HEK293 (cell line): ENCODE measurements at regions not wholly inside any gene's neighbourhood (a gene's known extent, or its start where the extent isn't known, plus 50 kb on each side); places are given as distances from the start of the nearest gene placed in this dataset.

Experiments used
- CTCF ChIA-PET: fragments of 350-600 bp; formaldehyde crosslinking; extraction: SDS; loops from one replicate; lab custom pipeline; 2021; ENCODE audit warnings: antibody characterized with exemption; lab: Yijun Ruan, JAX
- POLR2A ChIA-PET: fragments of 300-600 bp; formaldehyde crosslinking; extraction: SDS; loops from one replicate; lab custom pipeline; 2020; ENCODE audit warnings: antibody characterized with exemption, inconsistent platforms; lab: Yijun Ruan, JAX
- H3K27ac ChIP-seq: fragments of 200-500 bp; sonication (Bioruptor generic); 2 replicates; pipeline ENCODE4 v1.5.1; 2014; ENCODE audit warnings: low read depth, low read length, control low read depth, inconsistent platforms; ENCODE audit errors: extremely low read depth
- H3K36me3 ChIP-seq, 2 experiments: fragments of 200-500 bp in 1 of 2; sonication (Bioruptor generic) in 1 of 2; 1 replicate in 1 of 2; 2 replicates in 1 of 2; pipeline ENCODE4 v1.5.1; 2014 to 2017; ENCODE audit warnings: inconsistent platforms in 2 of 2, low read length in 2 of 2; ENCODE audit not compliant: control insufficient read depth in 2 of 2, insufficient read depth in 1 of 2
- H3K4me1 ChIP-seq: fragments of 200-500 bp; sonication (Bioruptor generic); 2 replicates; pipeline ENCODE4 v1.5.1; 2014; ENCODE audit warnings: mild to moderate bottlenecking, low read length, inconsistent platforms; ENCODE audit not compliant: control insufficient read depth, insufficient read depth
- H3K4me3 ChIP-seq: 2 replicates; pipeline ENCODE4 v1.5.1; 2011; ENCODE audit warnings: low read depth, mild to moderate bottlenecking, control low read depth, low read length, moderate library complexity
- H3K9me3 ChIP-seq: fragments of 200-500 bp; sonication (Bioruptor generic); 2 replicates; pipeline ENCODE4 v1.5.1; 2014; ENCODE audit warnings: low read depth, low read length, inconsistent platforms; ENCODE audit not compliant: control insufficient read depth, insufficient read depth
- KLF7 ChIP-seq: fragments of 450-650 bp; formaldehyde crosslinking; IDR thresholded peaks from 2 replicates; pipeline ENCODE4 v1.5.1; 2016; ENCODE audit warnings: missing biosample characterization, missing genetic modification characterization, borderline replicate concordance
- MEIS1 ChIP-seq: sonication (generic); formaldehyde crosslinking; IDR thresholded peaks from 2 replicates; pipeline ENCODE4 v1.8.1; 2022; ENCODE audit warnings: missing genetic modification reagents, mild to moderate bottlenecking, borderline replicate concordance
- ZNF223 ChIP-seq: fragments of 450-650 bp; formaldehyde crosslinking; IDR thresholded peaks from 2 replicates; pipeline ENCODE4 v1.5.1; 2016; ENCODE audit warnings: missing biosample characterization, missing genetic modification characterization
- ZXDB ChIP-seq: fragments of 450-650 bp; formaldehyde crosslinking; IDR thresholded peaks from 2 replicates; pipeline ENCODE4 v1.5.1; 2016; ENCODE audit warnings: missing biosample characterization, missing genetic modification characterization
- TF ChIP-seq, protein P1 (sequence below): fragments of 450-650 bp; formaldehyde crosslinking; IDR thresholded peaks from 2 replicates; pipeline ENCODE4 v1.5.1; 2016; ENCODE audit warnings: missing biosample characterization, missing genetic modification characterization
- TF ChIP-seq, protein P2 (sequence below): fragments of 450-650 bp; formaldehyde crosslinking; IDR thresholded peaks from 2 replicates; pipeline ENCODE4 v1.5.1; 2016; ENCODE audit warnings: missing biosample characterization, missing genetic modification characterization
- TF ChIP-seq, protein P3 (sequence below): fragments of 450-650 bp; formaldehyde crosslinking; IDR thresholded peaks from 2 replicates; pipeline ENCODE4 v1.5.1; 2017; ENCODE audit warnings: missing biosample characterization, missing genetic modification characterization
- TF ChIP-seq, protein P4 (sequence below): fragments of 450-650 bp; formaldehyde crosslinking; IDR thresholded peaks from 2 replicates; pipeline ENCODE4 v1.5.1; 2017; ENCODE audit warnings: missing biosample characterization, missing genetic modification characterization
- TF ChIP-seq, protein P5 (sequence below): fragments of 450-650 bp; formaldehyde crosslinking; IDR thresholded peaks from 2 replicates; pipeline ENCODE4 v1.5.1; 2016; ENCODE audit warnings: missing biosample characterization, missing genetic modification characterization
- TF ChIP-seq, protein P6 (sequence below): fragments of 450-650 bp; formaldehyde crosslinking; IDR thresholded peaks from 2 replicates; pipeline ENCODE4 v1.5.1; 2016; ENCODE audit warnings: missing biosample characterization, missing genetic modification characterization, low read depth
- TF ChIP-seq, protein P7 (sequence below): fragments of 450-650 bp; formaldehyde crosslinking; IDR thresholded peaks from 2 replicates; pipeline ENCODE4 v1.5.1; 2016; ENCODE audit warnings: missing biosample characterization, missing genetic modification characterization

DNA sequence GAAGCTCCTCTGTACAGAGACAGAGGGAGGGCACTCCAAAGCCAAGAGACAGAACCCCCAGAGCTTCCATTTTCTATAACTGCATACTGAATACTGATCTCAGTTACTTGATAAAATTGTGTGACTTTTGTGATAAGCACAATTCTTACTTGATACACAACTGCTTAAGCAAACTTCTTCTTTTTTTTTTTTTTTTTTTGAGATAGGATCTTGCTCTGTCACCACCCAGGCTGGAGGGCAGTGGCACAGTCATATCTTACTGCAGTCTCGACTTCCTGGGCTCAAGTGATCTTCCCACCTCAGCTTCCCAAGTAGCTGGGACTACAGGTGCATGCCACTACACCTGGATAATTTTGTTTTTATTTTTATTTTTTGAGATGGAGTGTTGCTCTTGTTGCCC, 252.1 kb upstream of the ZNF608 start:
- Histone ChIP-seq H3K9me3 (no peaks in the 10 kb centered on the region; the same call in 1 of the 2 replicates), H3K36me3 (no peaks in the 10 kb centered on the region), H3K27ac (no peak overlapping the region), H3K4me3 (no peak overlapping the region), H3K4me1 (peaks cover 14% of the 10 kb centered on the region)
- ChIA-PET CTCF (interaction anchor here (0.6 kb wide), 1 partner anchor 618 kb away, joined by 4 read pairs; no protein-coding TSS in a partner anchor), POLR2A (no interaction called here)
- TF ChIP-seq KLF7 = no peak
- TF ChIP-seq, protein P1, sequence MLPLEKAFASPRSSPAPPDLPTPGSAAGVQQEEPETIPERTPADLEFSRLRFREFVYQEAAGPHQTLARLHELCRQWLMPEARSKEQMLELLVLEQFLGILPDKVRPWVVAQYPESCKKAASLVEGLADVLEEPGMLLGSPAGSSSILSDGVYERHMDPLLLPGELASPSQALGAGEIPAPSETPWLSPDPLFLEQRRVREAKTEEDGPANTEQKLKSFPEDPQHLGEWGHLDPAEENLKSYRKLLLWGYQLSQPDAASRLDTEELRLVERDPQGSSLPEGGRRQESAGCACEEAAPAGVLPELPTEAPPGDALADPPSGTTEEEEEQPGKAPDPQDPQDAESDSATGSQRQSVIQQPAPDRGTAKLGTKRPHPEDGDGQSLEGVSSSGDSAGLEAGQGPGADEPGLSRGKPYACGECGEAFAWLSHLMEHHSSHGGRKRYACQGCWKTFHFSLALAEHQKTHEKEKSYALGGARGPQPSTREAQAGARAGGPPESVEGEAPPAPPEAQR = no peak
- TF ChIP-seq MEIS1 (CRISPR knock-in tag) = no peak
- TF ChIP-seq, protein P2, sequence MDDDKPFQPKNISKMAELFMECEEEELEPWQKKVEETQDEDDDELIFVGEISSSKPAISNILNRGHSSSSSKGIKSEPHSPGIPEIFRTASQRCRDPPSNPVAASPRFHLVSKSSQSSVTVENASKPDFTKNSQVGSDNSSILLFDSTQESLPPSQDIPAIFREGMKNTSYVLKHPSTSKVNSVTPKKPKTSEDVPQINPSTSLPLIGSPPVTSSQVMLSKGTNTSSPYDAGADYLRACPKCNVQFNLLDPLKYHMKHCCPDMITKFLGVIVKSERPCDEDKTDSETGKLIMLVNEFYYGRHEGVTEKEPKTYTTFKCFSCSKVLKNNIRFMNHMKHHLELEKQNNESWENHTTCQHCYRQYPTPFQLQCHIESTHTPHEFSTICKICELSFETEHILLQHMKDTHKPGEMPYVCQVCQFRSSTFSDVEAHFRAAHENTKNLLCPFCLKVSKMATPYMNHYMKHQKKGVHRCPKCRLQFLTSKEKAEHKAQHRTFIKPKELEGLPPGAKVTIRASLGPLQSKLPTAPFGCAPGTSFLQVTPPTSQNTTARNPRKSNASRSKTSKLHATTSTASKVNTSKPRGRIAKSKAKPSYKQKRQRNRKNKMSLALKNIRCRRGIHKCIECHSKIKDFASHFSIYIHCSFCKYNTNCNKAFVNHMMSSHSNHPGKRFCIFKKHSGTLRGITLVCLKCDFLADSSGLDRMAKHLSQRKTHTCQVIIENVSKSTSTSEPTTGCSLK (tag by site-specific recombination) = no peak
- no peak for TF ChIP-seq ZNF223 (tag by site-specific recombination)
- TF ChIP-seq, protein P3, sequence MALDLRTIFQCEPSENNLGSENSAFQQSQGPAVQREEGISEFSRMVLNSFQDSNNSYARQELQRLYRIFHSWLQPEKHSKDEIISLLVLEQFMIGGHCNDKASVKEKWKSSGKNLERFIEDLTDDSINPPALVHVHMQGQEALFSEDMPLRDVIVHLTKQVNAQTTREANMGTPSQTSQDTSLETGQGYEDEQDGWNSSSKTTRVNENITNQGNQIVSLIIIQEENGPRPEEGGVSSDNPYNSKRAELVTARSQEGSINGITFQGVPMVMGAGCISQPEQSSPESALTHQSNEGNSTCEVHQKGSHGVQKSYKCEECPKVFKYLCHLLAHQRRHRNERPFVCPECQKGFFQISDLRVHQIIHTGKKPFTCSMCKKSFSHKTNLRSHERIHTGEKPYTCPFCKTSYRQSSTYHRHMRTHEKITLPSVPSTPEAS (tag by site-specific recombination) = no peak
- TF ChIP-seq, protein P4, sequence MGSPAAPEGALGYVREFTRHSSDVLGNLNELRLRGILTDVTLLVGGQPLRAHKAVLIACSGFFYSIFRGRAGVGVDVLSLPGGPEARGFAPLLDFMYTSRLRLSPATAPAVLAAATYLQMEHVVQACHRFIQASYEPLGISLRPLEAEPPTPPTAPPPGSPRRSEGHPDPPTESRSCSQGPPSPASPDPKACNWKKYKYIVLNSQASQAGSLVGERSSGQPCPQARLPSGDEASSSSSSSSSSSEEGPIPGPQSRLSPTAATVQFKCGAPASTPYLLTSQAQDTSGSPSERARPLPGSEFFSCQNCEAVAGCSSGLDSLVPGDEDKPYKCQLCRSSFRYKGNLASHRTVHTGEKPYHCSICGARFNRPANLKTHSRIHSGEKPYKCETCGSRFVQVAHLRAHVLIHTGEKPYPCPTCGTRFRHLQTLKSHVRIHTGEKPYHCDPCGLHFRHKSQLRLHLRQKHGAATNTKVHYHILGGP (tag by site-specific recombination) = no peak
- TF ChIP-seq, protein P5, sequence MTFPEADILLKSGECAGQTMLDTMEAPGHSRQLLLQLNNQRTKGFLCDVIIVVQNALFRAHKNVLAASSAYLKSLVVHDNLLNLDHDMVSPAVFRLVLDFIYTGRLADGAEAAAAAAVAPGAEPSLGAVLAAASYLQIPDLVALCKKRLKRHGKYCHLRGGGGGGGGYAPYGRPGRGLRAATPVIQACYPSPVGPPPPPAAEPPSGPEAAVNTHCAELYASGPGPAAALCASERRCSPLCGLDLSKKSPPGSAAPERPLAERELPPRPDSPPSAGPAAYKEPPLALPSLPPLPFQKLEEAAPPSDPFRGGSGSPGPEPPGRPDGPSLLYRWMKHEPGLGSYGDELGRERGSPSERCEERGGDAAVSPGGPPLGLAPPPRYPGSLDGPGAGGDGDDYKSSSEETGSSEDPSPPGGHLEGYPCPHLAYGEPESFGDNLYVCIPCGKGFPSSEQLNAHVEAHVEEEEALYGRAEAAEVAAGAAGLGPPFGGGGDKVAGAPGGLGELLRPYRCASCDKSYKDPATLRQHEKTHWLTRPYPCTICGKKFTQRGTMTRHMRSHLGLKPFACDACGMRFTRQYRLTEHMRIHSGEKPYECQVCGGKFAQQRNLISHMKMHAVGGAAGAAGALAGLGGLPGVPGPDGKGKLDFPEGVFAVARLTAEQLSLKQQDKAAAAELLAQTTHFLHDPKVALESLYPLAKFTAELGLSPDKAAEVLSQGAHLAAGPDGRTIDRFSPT (tag by site-specific recombination) = no peak
- TF ChIP-seq, protein P6, sequence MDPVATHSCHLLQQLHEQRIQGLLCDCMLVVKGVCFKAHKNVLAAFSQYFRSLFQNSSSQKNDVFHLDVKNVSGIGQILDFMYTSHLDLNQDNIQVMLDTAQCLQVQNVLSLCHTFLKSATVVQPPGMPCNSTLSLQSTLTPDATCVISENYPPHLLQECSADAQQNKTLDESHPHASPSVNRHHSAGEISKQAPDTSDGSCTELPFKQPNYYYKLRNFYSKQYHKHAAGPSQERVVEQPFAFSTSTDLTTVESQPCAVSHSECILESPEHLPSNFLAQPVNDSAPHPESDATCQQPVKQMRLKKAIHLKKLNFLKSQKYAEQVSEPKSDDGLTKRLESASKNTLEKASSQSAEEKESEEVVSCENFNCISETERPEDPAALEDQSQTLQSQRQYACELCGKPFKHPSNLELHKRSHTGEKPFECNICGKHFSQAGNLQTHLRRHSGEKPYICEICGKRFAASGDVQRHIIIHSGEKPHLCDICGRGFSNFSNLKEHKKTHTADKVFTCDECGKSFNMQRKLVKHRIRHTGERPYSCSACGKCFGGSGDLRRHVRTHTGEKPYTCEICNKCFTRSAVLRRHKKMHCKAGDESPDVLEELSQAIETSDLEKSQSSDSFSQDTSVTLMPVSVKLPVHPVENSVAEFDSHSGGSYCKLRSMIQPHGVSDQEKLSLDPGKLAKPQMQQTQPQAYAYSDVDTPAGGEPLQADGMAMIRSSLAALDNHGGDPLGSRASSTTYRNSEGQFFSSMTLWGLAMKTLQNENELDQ (tag by site-specific recombination) = no peak
- TF ChIP-seq, protein P7, sequence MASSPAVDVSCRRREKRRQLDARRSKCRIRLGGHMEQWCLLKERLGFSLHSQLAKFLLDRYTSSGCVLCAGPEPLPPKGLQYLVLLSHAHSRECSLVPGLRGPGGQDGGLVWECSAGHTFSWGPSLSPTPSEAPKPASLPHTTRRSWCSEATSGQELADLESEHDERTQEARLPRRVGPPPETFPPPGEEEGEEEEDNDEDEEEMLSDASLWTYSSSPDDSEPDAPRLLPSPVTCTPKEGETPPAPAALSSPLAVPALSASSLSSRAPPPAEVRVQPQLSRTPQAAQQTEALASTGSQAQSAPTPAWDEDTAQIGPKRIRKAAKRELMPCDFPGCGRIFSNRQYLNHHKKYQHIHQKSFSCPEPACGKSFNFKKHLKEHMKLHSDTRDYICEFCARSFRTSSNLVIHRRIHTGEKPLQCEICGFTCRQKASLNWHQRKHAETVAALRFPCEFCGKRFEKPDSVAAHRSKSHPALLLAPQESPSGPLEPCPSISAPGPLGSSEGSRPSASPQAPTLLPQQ (tag by site-specific recombination) = no peak
- no peak for TF ChIP-seq ZXDB (tag by site-specific recombination)
